Keratinocyte (primary cell): ENCODE measurements at regions not wholly inside any gene's neighbourhood (a gene's known extent, or its start where the extent isn't known, plus 50 kb on each side); places are given as distances from the start of the nearest gene placed in this dataset.

Source experiments
- DNase-seq: peaks from one replicate; pipeline ENCODE4 v3.0.0-alpha.2; 2011; ENCODE audit warnings: low read depth, missing footprints, low spot score
- FAIRE-seq: peaks from 2 replicates; lab custom pipeline; 2011; peaks lifted over from hg19 to GRCh38; lab: Jason Lieb, UNC
- H2AFZ ChIP-seq: 2 replicates; pipeline ENCODE4 v1.6.0; 2012; ENCODE audit warnings: low read length, control low read depth, inconsistent platforms; ENCODE audit not compliant: control insufficient read depth
- H3K27ac ChIP-seq: 2 replicates; pipeline ENCODE4 v1.5.1; 2011; ENCODE audit warnings: low read length; ENCODE audit not compliant: control insufficient read depth, insufficient read depth
- H3K27me3 ChIP-seq: 3 replicates; pipeline ENCODE4 v1.6.0; 2011; ENCODE audit warnings: low read length; ENCODE audit not compliant: control insufficient read depth, insufficient read depth; ENCODE audit errors: extremely low read depth
- H3K36me3 ChIP-seq, 2 experiments: 2 replicates in 1 of 2; 3 replicates in 1 of 2; pipeline ENCODE4 v1.5.1; 2011; ENCODE audit warnings: low read length in 2 of 2, mild to moderate bottlenecking in 1 of 2; ENCODE audit not compliant: control insufficient read depth in 2 of 2, insufficient read depth in 2 of 2; ENCODE audit errors: extremely low read depth in 1 of 2
- H3K4me1 ChIP-seq: 3 replicates; pipeline ENCODE4 v1.5.1; 2011; ENCODE audit warnings: low read length; ENCODE audit not compliant: control insufficient read depth, insufficient read depth; ENCODE audit errors: extremely low read depth
- H3K4me2 ChIP-seq: 3 replicates; pipeline ENCODE4 v1.6.0; 2011; ENCODE audit warnings: low read depth, low read length; ENCODE audit not compliant: control insufficient read depth, insufficient read depth; ENCODE audit errors: extremely low read depth
- H3K4me3 ChIP-seq, 3 experiments: fragments of 200-600 bp in 1 of 3; sonication (generic) in 1 of 3; 2 replicates in 2 of 3; 3 replicates in 1 of 3; pipeline ENCODE4 v1.5.1; 2011 to 2016; ENCODE audit warnings: low read length in 3 of 3, mild to moderate bottlenecking in 3 of 3, control low read depth in 2 of 3, inconsistent platforms in 1 of 3, low read depth in 1 of 3, mixed read lengths in 1 of 3, mixed run types in 1 of 3, moderate library complexity in 1 of 3; ENCODE audit not compliant: control insufficient read depth in 2 of 3, insufficient read depth in 2 of 3; ENCODE audit errors: extremely low read depth in 1 of 3
- H3K79me2 ChIP-seq: 2 replicates; pipeline ENCODE4 v1.6.0; 2012; ENCODE audit warnings: low read length; ENCODE audit not compliant: control insufficient read depth, insufficient read depth
- H3K9ac ChIP-seq: 3 replicates; pipeline ENCODE4 v1.6.0; 2011; ENCODE audit warnings: low read length; ENCODE audit not compliant: control insufficient read depth, insufficient read depth; ENCODE audit errors: extremely low read depth
- H3K9me1 ChIP-seq: 3 replicates; pipeline ENCODE4 v1.6.0; 2011; ENCODE audit warnings: low read length; ENCODE audit not compliant: control insufficient read depth, insufficient read depth; ENCODE audit errors: extremely low read depth
- H3K9me3 ChIP-seq: 2 replicates; pipeline ENCODE4 v1.5.1; 2012; ENCODE audit warnings: low read depth, low read length; ENCODE audit not compliant: control insufficient read depth
- H4K20me1 ChIP-seq: 3 replicates; pipeline ENCODE4 v1.6.0; 2011; ENCODE audit warnings: low read length; ENCODE audit not compliant: control insufficient read depth, insufficient read depth; ENCODE audit errors: extremely low read depth
- CTCF ChIP-seq, 3 experiments: IDR thresholded peaks in 1 of 3; conservative IDR thresholded peaks in 1 of 3; optimal IDR thresholded peaks in 1 of 3; 2 replicates in 2 of 3; 3 replicates in 1 of 3; pipeline versions ENCODE3 to v1.5.1; 2011; ENCODE audit warnings: low read length in 3 of 3, mild to moderate bottlenecking in 3 of 3, moderate library complexity in 2 of 3, control low read depth in 1 of 3, inconsistent platforms in 1 of 3; ENCODE audit not compliant: insufficient read depth in 2 of 3; ENCODE audit errors: extremely low read depth in 1 of 3
- EZH2 ChIP-seq: IDR thresholded peaks from one replicate; pipeline ENCODE4 v1.6.1; 2012; ENCODE audit warnings: inconsistent platforms, mild to moderate bottlenecking, low read length, moderate library complexity
- dilution Hi-C: fragments of 300-500 bp; cut with MboI; formaldehyde crosslinking; loops from one replicate; pipeline ENCODE4 v1.7.0; 2020; ENCODE audit warnings: low sequenced_read_pairs; ENCODE audit not compliant: extremely low pct_ligation_motif_present

- FAIRE-seq (no peak), DNase-seq (no peak)
- Histone ChIP-seq H3K4me3 (no peak overlapping the region), H3K36me3 (no peaks in the 10 kb centered on the region), H3K9ac (no peak overlapping the region), H3K4me1 (no peaks in the 10 kb centered on the region), H3K9me3 (no peaks in the 10 kb centered on the region), H3K27me3 (no peaks in the 10 kb centered on the region), H3K27ac (no peak overlapping the region), H3K79me2 (no peaks in the 10 kb centered on the region), H3K9me1 (no peaks in the 10 kb centered on the region), H2AFZ (no peak overlapping the region), H4K20me1 (no peaks in the 10 kb centered on the region), H3K4me2 (no peak overlapping the region)
- dilution Hi-C loops: no loop called here
- no peak for TF ChIP-seq CTCF (optimal IDR thresholded peaks at IDR 0.05 in 1 of 3, IDR thresholded peaks at IDR 0.05 in 1 of 3, conservative IDR thresholded peaks at IDR 0.05 in 1 of 3; ENCODE audit: extremely low read depth in 1 of 3, insufficient read depth in 2 of 3, low read length in 3 of 3)
- TF ChIP-seq EZH2: no peak
Measured at GRCh38 chr6:132993738-132994137, 179.4 kb downstream of the RPS12 start.

- Histone ChIP-seq H3K9me1 (no peaks in the 10 kb centered on the region), H3K9me3 (no peaks in the 10 kb centered on the region), H3K27ac (no peak overlapping the region), H3K27me3 (no peaks in the 10 kb centered on the region), H3K4me1 (no peaks in the 10 kb centered on the region), H4K20me1 (no peaks in the 10 kb centered on the region), H3K4me2 (no peak overlapping the region), H3K4me3 (no peak overlapping the region), H2AFZ (no peak overlapping the region), H3K9ac (no peak overlapping the region), H3K36me3 (no peaks in the 10 kb centered on the region), H3K79me2 (no peaks in the 10 kb centered on the region)
- dilution Hi-C loops: no loop called here
- no peak for DNase-seq
- TF ChIP-seq EZH2 (no peak), CTCF (optimal IDR thresholded peaks at IDR 0.05 in 1 of 3, IDR thresholded peaks at IDR 0.05 in 1 of 3, conservative IDR thresholded peaks at IDR 0.05 in 1 of 3; ENCODE audit: extremely low read depth in 1 of 3, insufficient read depth in 2 of 3, low read length in 3 of 3) (no peak)
- FAIRE-seq: no peak
Measured at GRCh38 chr6:132995009-132995408, 180.6 kb downstream of the RPS12 start.
